ENCODE measurements at regions not wholly inside any gene's neighbourhood (a gene's known extent, or its start where the extent isn't known, plus 50 kb on each side); places are given as distances from the start of the nearest gene placed in this dataset.
"Not testable (repeated sequence)": the region's sequence is repeated elsewhere in the genome, so short reads cannot be mapped to it uniquely, and the experiment has no call there.

DNA sequence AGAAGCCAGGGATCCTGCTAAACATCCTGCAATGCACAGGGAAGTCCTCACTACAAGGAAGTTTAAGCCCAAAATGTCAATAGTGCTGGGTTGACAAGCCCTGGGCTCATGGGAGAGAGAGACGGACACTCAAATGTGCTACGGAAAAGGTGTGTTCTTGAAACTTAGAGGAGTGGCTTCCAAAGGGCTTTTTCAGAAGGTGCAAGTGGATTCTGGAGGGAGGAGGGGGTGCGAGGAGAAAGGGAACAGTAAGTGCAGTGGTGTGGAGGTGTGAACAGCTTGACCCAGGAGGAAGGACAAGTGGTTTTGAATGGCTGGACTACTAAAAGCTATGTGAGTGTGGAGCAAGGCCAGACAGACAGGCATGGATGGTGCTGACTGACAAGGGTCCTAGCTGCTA is 50.4 kb upstream of the CECR2 start:
- DNase-seq (ENCODE audit: low read depth): no peak

- DNase-seq (ENCODE audit: low read depth): no peak
Observed at GRCh38 chr22:17315310-17315709, 54.0 kb upstream of the CECR2 start.

GRCh38 chr22:17314487-17314886 is 54.8 kb upstream of the CECR2 start:
- DNase-seq (ENCODE audit: low read depth): no peak

DNA sequence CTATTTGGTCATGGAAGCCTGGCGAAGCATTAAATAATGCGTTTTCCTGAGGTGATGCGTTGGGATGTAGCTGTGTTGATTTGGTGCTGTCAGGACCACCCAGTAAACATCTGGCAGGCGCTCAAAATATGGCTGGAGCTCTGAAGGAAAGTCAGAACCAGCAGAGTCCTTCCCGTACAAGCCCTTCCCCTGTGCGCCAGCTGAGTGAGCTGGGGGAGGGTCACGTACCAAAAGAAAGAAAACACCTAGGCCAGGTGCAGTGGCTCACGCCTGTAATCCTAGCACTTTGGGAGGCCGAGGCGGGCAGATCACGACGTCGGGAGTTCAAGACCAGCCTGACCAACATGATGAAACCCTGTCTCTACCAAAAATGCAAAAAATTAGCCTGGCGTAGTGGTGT is 55.6 kb upstream of the CECR2 start:
- no peak for DNase-seq (ENCODE audit: low read depth)

DNA sequence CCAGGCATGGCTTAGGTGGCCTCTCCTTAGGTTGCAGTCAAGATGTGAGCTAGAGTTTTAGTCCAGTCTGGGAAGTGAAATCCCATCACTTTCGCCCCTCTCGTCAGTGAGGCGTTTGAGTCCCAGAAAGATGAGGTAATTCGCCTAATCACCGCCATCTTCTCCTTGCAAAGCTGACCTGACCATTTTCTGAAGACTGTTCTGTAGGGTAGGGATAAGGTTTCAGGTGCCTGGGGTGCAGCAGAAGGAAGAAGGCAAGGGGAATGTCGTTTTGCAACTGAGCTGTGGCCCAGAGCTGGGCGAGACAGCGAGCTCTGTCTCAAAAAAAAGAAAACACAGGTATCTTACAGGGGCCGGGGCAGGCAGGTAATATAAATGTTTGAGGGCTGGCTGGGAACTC is 61.7 kb upstream of the CECR2 start:
- no peak for DNase-seq (ENCODE audit: low read depth)

- DNase-seq (ENCODE audit: low read depth): no peak
Observed at GRCh38 chr22:17305076-17305475, 64.2 kb upstream of the CECR2 start.

DNA sequence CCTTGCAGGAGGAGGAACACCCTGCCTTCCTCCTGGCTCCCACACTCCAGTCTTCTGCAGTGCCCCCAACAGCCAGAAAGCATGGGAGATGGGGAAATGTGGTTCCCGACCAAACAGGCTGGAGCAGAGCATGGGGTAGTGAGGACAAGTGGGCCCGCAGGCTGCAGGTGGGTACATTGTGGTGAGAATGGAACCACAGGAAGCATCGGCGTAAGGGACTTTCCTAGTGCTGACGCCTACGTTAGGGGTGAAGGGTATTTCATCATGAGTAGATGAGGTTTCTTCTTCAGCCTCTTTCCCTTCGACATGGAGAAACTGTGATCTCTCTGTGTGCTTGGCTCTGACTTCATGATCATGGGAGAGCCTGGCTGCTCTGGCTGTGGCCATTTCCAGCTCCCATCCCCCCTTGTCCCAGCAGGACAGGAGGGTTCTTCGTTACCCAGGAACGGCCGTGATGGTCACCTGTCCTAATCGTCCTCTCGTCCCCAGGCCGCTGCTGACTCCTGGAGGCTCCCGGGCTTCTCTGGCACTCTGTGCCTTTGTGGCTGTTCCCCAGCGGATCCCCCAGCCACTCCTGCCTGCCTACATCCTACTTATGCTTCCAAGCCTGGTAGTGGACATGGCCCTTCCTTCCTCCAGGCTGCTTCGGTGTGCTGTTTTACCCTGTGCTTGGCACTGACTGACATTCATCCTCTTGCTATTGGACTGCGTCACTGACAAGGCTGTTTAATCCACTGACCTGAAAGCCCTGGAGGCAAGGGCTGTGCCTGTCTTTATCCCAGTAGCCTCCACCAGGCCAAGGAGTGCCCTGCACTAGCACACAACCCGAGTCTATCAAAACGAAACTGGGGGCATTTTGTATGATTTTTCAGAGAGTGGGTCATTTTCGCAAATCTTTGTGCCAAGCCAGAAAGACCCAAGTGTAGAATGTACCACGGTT is 65.2 kb upstream of the CECR2 start:
- peak; percentile 28 for DNase-seq (ENCODE audit: low read depth)

DNA sequence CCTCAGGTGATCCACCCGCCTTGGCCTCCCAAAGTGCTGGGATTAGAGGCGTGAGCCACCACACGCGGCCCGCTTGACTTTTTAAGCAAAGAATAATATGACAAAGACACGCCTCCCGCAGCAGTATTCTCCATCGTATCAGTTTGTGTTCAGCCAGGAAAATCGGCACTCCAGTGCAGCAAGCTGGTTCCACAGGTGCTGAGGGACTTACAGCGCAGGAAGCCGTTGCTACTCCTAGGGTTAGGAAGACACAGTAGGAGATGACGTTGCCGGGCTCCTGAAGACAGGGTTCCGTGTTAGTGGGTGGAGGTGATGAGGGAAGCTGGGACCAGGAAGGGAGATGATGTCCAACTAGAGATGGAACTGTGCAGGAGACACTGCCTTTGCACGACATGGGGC is 65.8 kb upstream of the CECR2 start:
- DNase-seq (ENCODE audit: low read depth): no peak

DNA sequence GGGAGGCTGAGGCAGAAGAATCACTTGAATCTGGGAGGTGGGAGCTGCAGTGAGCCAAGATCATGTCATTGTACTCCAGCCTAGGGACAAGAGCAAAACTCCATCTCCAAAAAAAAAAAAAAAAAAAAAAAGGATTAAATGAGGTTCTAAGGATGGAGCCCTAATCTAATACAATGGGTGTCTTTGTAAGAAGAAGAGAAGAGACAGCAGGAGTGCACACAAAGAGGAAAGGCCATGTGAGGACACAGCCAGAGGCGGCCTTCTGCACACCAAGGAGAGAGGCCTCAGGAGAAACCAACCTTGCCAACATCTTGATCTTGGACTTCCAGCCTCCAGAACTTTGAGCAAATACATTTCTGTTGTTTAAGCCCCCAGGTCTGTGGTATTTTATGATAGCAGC is 66.6 kb upstream of the CECR2 start:
- DNase-seq (ENCODE audit: low read depth): no peak

- DNase-seq (ENCODE audit: low read depth): no peak
Observed at GRCh38 chr22:17300926-17301325, 68.3 kb upstream of the CECR2 start.

GRCh38 chr22:17298805-17299502 is 70.3 kb upstream of the CECR2 start:
- not testable (repeated sequence) for DNase-seq (ENCODE audit: low read depth)

DNA sequence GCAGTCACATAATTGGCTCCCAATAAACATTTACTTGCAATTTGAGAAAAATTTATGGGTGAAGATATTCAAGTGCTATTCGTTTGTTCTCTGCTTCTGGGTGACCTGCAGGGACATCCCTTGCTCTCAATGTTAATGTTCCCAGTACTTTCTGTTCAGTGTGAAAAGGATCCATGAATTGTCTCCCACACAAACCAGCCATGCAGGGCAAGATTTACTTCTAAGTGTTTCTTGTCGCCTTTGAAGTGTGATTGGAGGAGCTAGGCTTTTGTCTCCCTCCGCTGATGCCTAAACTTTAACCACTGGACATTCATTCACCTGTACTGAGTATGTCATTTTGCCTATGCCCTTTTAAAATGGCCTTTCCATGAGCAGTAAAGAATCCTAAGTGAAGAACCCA is 66.4 kb upstream of the ADA2 start:
- DNase-seq (ENCODE audit: low read depth): no peak

DNA sequence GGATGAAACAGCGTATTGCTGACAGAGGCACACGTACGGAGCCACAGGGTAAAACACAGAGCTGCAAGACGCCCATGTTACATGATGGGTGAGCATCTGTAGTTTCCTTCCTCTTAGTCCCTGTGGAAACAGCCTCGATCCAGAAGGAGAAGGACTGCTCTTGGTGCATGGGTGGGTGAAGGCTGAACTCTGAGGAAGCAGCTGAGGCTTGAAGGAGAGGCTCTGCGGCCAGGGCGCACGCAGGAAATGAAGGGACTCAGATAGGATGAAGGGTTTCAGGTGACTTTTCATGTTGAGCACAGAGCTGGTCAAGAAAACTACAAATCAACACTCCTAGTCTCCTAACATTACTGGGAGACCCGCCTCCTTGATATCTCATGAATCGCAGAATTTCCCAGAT is 65.7 kb upstream of the ADA2 start:
- no peak for DNase-seq (ENCODE audit: low read depth)

DNA sequence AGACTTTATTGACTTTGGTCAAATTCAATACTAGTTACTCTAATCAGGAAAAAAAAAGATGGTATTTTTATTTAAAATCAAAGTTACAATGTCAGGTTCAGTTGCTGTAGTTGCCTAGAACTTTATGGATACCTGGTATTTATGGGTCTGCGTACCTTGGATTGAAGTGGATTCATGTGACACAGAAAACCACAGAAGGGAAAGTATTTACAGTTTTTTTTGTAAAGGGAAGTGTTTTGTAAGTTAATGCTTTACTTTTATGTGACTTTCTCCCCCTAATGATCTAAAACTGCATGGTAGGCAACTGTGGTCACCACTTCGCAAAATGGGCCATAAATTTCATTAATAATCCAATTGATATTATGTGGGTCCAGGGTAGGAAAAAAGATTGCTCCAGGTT is 65.2 kb upstream of the ADA2 start:
- no peak for DNase-seq (ENCODE audit: low read depth)

DNA sequence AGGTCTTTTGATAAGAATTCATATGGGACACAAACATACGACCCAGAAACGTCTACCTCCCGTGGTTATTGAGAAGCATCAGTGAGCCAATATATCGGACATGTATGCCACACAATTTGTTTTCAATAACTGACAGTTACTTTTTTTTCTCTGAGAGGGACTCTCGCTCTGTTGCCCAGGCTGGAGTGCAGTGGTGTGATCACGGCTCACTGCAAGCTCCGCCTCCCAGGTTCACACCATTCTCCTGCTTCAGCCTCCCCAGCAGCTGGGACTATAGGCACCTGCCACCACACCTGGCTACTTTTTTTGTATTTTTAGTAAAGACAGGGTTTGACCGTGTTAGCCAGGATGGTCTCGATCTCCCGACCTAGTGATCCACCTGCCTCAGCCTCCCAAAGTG is 64.6 kb upstream of the ADA2 start:
- not testable (repeated sequence) for DNase-seq (ENCODE audit: low read depth)

DNA sequence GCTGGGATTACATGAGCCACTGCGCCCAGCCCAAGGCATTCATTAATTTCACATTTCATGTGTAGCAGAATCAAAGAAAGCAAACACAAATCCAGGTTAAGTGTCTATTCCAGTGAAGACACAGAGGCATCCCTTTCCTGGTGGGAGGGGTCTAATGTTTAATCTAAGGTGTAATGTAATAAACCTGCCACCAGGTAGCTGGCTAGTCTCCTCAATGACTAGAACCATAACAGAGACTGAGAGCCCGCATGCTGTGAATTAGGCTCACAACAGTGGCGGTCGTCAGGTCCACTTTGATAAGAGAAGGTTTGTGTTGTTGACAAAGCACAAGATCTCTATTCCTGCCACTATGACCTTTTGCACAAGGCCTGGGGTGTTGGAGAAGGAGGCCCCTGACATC is 64.2 kb upstream of the ADA2 start:
- no peak for DNase-seq (ENCODE audit: low read depth)

GRCh38 chr22:17281440-17281841 is 62.2 kb upstream of the ADA2 start:
- DNase-seq (ENCODE audit: low read depth): no peak

DNA sequence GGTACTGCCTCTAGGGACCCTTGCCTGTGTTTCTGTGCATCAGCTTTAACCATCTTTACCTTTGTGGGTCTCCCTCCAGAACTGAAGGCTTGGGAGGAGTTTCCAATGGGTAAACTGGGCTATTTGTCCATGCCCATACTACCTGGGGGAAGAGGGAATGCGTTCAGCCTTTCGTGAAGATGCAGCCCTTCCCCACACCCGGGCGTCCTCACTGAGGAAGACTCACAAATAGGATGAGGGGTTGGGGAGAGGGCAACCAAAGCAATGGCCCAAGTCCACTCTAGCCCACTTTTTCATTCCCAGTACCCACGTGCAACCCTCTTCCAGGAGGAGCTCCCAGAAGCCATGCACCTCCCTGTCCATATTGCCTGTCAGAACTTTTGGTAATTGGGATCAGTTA is 61.8 kb upstream of the ADA2 start:
- DNase-seq (ENCODE audit: low read depth): no peak

GRCh38 chr22:17272511-17272991 is 53.3 kb upstream of the ADA2 start:
- DNase-seq (ENCODE audit: low read depth): no peak

DNA sequence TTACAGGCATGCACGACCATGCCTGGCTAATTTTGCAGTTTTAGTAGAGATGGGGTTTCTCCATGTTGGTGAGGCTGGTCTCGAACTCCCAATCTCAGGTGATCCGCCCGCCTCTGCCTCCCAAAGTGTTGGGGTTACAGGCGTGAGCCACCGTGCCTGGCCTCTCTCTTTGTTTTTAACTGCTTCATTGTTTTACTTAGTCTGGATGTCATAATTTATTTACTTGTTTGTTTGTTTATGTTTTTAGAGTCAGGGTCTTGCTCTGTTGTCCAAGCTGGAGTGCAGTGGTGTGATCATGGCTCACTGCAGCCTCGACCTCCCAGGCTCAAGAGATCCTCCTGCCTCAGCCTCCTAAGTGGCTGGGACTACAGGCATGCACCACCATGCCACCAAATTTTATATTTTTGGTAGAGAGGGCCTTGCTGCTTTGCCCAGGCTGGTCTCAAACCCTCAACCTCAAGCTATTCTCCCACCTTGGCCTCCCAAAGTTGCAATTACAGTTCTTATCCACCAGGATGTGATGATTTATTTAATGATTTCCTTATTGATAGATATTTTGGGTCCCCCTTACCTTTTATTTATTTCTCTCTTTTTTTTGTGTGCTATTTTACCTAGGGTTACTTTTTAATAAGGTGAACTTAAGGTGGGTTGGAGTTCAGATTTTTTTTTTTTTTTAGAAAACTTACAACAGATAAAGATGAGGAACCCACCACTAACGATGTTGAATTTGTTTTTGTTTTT is 52.6 kb upstream of the ADA2 start:
- DNase-seq (ENCODE audit: low read depth): no peak

- DNase-seq (ENCODE audit: low read depth): no peak
Observed at GRCh38 chr22:17269607-17270261, 50.5 kb upstream of the ADA2 start.

DNA sequence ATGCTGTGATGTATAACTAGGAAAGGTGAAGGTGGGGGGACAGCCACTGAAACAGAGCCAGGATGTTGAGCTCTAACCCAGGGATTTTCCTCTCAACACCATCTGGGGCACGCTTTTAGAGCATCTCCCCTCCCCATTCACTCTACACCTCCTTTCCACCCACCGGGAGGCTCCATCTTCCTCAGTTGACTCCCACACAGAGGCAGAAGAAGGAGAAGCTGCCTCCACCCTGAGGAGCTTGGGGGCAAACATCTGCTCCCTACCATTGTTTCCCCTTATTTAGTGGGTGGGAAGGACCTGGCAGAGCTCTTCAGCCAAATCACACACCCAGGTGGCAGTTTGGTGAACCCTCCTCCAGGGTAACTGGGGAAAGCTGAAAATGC is 50.0 kb upstream of the ADA2 start:
- no peak for DNase-seq (ENCODE audit: low read depth)
